Kidney (tissue), 13 donors: ENCODE measurements at regions not wholly inside any gene's neighbourhood (a gene's known extent, or its start where the extent isn't known, plus 50 kb on each side); places are given as distances from the start of the nearest gene placed in this dataset.

Experiments
- DNase-seq, 5 donors: peaks; one replicate each; pipeline ENCODE4 v3.0.0-alpha.2; 2013 to 2020
- FAIRE-seq: peaks from 2 replicates; lab custom pipeline; 2012; peaks lifted over from hg19 to GRCh38; lab: Jason Lieb, UNC
- H3K27ac ChIP-seq, 2 donors: one replicate each; pipeline ENCODE4 v1.7.0; 2013; ENCODE audit warnings: low read depth in 2 of 2, low read length in 2 of 2, inconsistent platforms in 1 of 2
- H3K27me3 ChIP-seq: one replicate; pipeline ENCODE4 v1.7.1; 2013; ENCODE audit warnings: low read length, inconsistent platforms; ENCODE audit not compliant: control insufficient read depth, insufficient read depth
- H3K36me3 ChIP-seq, 3 donors: one replicate each; pipeline versions ENCODE4 v1.7.0 to v1.7.1; 2013; ENCODE audit warnings: low read length in 3 of 3, control low read depth in 1 of 3, inconsistent platforms in 1 of 3; ENCODE audit not compliant: insufficient read depth in 3 of 3, control insufficient read depth in 2 of 3
- H3K4me1 ChIP-seq, 3 donors: one replicate each; pipeline versions ENCODE4 v1.7.0 to v1.7.1; 2013; ENCODE audit warnings: low read length in 3 of 3, inconsistent platforms in 1 of 3, low read depth in 1 of 3; ENCODE audit not compliant: control insufficient read depth in 2 of 3, insufficient read depth in 2 of 3
- H3K4me3 ChIP-seq, 3 donors: one replicate each; pipeline versions ENCODE4 v1.7.0 to v1.8.1; 2013; ENCODE audit warnings: low read length in 3 of 3, control low read depth in 1 of 3, inconsistent platforms in 1 of 3
- H3K9ac ChIP-seq, 3 donors: one replicate each; pipeline versions ENCODE4 v1.7.0 to v1.7.1; 2013; ENCODE audit warnings: low read length in 3 of 3, control low read depth in 1 of 3, inconsistent platforms in 1 of 3
- H3K9me3 ChIP-seq, 3 donors: one replicate each; pipeline versions ENCODE4 v1.7.0 to v1.7.1; 2013; ENCODE audit warnings: low read length in 3 of 3, control low read depth in 1 of 3, inconsistent platforms in 1 of 3; ENCODE audit not compliant: control insufficient read depth in 2 of 3, insufficient read depth in 1 of 3
- CTCF ChIP-seq: IDR thresholded peaks from 3 replicates; pipeline ENCODE4 v1.5.1; 2012; ENCODE audit warnings: mild to moderate bottlenecking, moderate library complexity, borderline replicate concordance; ENCODE audit not compliant: insufficient read depth; ENCODE audit errors: extremely low read depth
- intact Hi-C: fragments of 100-400 bp; cut with DNase I; formaldehyde crosslinking; loops from one replicate; pipeline ENCODE4 v1.11.1; 2022
- donor health status: control.
- donor health status: control.
- donor health status: control.
- donor health status: control.
- donor health status: control.
- donor health status: DM: yes; HTN: yes; CAD: no.
- donor health status: Normal renal cell carcinoma (clear cell type).

GRCh38 chr4:153075836-153076518 lies 128.3 kb upstream of the TRIM2 start:
- DNase-seq = no peak
- Histone ChIP-seq H3K36me3 (no peaks in the 10 kb centered on the region), H3K27me3 (no peaks in the 10 kb centered on the region), H3K9ac (no peak overlapping the region), H3K27ac (no peak overlapping the region), H3K9me3 (no peaks in the 10 kb centered on the region), H3K4me1 (no peaks in the 10 kb centered on the region), H3K4me3 (no peak overlapping the region)
- intact Hi-C loops = no loop called here
- FAIRE-seq = no peak
- TF ChIP-seq CTCF = no peak

GRCh38 chr4:153076861-153077260 lies 127.4 kb upstream of the TRIM2 start:
- no peak for FAIRE-seq
- intact Hi-C loops = no loop called here
- no peaks in the 10 kb centered on the region for H3K4me1 ChIP-seq

GRCh38 chr4:153079857-153080391 lies 124.3 kb upstream of the TRIM2 start:
- Histone ChIP-seq H3K36me3 (no peaks in the 10 kb centered on the region), H3K9ac (no peak overlapping the region), H3K9me3 (no peaks in the 10 kb centered on the region), H3K27ac (no peak overlapping the region), H3K4me3 (no peak overlapping the region), H3K27me3 (no peaks in the 10 kb centered on the region), H3K4me1 (no peaks in the 10 kb centered on the region)
- no peak for FAIRE-seq
- intact Hi-C loops = loop anchor here (5.0 kb wide), 2 partner anchors 47 to 233 kb away; no protein-coding TSS in a partner anchor
- no peak for TF ChIP-seq CTCF
- DNase-seq = no peak

More at GRCh38 chr4:153076861-153077260, 127.4 kb upstream of the TRIM2 start:
- Histone ChIP-seq H3K27ac (no peak overlapping the region), H3K9ac (no peak overlapping the region), H3K27me3 (no peaks in the 10 kb centered on the region), H3K4me3 (no peak overlapping the region), H3K9me3 (no peaks in the 10 kb centered on the region), H3K36me3 (no peaks in the 10 kb centered on the region)
- TF ChIP-seq CTCF = no peak
- no peak for DNase-seq
